ENCODE measurements at regions not wholly inside any gene's neighbourhood (a gene's known extent, or its start where the extent isn't known, plus 50 kb on each side); places are given as distances from the start of the nearest gene placed in this dataset.

DNA sequence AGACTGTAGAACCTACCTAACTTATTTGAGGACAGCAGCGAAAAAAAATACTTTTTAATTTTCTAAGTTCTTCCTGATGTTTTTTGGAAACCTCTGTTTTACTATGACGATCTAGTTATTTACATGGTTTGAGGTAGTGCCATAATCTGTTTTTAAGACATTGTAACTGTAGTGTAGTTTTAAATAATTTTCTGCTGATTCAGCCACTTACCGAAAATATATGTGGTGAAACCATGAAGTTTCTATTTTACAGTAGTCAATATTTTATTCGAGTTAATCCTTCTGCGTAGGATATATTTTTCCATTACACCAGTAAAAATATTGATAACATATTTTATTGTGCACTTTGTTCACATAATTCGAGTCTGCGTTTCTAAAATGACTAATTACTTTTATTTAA lies 121.7 kb upstream of the RRP15 start:
- no peak for DNase-seq

DNA sequence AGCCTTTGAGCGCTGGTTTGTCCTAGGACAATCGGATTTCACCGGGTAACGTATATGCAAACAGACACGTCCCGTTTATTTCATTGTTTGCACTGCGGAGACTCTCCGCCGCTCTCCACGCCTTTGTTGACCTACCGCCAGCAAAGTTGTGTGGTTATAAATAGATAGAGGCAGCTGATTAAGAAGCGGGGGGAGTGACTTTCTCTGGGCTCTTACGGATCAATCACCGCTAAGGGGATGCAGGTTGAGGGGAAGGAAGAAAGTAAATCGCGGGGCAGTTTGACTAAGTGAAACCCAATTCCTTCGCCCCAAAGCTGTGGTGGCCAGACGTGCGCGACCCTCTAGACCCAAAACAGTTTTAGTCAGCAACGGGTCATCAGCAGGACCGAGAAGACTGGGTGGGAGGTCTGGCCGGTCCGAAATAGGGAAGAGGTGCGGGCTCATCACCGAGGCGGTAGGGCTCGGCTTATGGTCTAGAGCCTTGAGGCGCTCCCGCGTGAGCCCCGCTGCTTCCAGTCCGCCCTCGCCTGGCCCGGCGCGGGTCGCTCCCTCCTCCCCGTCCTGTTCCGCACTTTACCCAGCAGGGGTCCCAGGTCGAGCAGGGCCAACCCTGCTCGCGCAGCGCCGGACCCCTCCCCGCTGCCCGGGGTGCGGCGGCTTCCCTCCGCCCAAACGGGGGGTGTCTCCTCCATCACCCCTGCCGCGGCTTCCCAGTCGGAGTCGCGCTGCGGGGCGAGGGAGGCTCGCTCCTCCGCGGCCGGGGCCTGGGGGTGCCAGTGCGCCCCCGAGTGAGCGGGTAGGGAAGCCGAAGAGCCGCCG lies 120.8 kb upstream of the RRP15 start:
- no peak for DNase-seq

DNA sequence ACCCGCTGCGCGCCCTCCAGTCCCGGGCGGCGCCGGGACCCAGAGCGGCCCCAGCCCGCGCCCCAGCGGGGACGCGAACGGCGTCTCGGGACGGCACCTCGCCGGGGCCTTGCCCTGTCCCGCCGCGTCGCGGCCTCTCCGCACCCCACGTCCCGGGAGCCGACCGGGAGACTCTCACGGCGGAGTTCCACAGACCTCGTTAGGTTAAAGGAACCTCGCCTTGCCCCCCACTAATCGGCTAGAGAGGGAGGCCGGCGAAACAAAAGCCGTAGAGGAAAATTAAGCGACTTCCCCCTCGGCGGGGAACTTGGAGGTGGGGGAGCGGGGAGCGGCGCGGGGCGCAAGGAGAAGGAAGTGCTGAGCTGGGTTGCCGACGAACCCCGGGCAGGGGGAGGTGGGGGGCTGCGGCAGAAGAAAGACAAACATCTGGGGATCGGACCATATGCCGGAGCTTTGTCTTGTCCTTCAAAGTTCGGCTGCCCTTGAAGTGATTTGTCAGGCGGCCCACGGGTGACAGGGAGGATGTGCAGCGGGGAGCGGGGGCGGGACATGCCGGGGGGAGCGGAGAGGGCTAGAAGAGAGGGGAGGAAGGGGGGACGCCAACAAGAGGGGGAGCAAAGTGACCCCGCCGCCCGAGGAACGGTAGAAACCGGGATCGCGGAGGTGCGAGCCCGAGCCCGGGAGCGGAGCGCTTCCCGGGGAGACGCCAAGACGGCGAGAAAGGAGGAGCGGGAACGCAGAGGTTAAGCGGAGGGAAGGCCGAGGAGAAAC lies 120.0 kb upstream of the RRP15 start:
- peak in 1 of 2 donors; percentile 3 for DNase-seq

DNA sequence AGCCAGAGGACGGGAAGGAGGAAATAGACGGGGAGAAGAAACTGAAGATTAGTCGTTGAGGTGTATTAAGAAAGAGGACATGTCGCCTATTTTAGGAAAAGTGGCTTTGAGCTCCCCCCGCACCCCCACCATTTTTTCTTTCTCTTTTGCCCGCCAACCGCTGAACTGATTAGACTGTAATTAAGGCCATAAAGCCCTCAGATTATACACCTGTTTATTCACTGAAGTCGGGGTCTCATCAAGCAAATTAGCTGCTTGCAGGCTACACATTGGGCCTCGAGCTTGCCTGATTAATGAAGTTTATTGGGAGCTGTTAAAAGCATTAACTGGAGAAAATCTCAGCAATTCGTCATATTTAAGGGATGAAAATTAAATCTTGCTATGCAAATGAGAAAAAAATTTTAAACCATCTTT lies 119.4 kb upstream of the RRP15 start:
- no peak for DNase-seq

DNA sequence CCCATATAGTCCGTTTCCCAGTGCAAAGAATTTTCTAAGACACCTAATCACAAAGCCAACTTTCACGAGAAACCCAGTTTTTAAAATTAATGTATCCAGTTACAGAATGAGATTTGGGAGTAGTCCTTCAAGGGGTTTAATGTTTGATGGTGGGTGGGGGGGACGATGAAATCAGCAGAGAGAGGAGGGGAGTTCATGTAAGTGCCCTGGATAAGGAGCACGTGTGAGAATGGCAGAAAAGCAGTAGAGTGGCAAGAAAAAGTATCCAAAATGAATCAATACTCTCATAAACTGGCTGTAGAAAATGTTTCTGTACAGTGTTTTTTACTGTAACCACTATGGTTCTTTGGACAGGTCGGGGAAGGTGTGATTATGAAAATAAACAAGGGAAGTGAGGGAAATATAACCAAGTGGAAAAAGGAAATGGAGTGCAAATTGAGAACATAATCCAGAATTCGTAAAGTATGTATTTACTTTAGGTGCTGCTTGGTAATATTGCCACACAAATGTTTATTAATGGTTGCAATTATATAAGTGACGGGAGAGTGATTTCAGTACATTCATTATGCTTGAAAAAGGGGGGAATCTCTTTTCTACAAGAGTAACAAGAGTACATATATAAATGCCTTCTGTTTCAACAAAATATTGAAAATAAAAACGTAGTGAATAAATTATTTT lies 118.7 kb upstream of the RRP15 start:
- DNase-seq: no peak

DNA sequence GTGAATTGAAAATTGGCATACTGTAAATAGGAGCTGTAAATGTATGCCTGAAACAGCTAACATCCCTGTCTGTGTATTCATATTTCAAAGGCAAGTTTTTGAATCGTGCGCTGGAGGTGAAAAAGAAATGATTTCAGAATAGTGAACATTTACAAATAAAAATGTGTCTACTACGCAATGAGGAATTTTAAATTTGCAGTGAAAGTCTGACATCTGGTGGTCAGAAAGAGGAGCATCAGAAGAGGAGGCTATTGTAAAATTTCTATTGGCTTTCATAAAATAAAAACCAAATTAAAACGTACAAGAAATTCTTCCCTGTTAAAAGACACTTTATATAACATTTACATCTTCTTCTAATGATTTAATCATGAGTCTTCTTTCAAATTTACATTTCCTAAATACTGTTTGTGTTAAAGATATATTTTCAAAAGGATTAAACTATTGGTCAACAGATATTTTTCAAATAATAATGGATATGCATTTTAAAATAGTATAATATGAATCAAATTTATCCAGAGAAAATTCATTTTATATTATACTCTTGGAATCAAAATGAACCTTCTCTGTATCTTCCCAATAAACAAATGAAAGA lies 113.7 kb upstream of the RRP15 start:
- DNase-seq: peak; percentile 23 to 55

DNA sequence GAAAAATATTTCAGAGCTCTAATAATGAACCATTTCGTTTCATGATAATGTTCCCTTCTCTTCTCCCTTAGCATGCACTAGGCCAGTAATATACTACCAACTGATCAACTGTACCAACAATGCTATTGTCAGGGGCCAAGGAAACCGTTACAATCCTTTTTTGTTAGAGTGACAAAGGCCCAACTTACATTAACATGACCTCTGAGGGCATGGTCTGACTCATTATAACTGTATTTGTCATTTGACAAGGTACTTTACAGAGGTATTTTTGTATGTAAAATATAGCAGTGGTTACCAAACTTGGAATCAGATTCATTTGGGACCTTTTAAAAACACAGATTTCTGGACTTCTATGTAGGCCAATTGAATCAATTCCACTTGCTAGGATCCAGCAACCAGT lies 102.6 kb upstream of the RRP15 start:
- DNase-seq: no peak

DNA sequence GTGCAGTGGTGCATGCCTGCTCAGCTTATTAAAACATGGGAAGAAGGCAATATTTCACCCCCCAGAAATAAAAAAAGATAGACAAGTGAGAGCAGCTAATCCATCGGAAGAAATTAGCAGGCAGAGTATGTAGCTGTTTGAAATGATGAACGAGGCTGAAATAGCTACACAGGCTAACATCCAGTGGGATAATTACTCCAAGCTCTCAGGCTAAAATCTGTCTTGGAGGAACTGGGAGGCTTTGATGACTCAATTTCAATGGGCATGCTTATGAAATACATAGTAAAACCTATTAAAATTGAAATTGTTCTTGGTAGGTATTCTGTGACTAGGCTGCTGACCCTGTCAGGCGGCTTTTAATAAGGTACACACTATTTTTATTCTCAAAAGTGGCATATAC lies 84.1 kb upstream of the RRP15 start:
- no peak for DNase-seq

DNA sequence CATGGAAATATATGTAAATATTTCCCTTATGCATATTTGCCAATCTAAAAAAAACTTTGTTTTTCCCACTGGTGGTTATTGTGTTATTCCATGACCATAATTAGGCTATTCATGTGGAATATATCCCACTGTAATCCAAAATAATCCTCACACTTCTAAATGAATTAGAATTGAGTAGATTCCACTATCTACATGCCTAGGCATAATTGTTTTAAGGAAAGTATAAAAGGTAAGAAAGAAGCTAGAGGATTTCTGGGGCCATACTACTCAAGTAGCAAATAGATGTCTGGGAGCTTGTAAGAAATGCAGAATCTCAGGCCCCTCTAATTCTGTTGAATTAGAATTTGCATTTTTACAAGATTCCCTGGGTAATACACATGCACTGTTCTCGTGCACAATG lies 83.5 kb upstream of the RRP15 start:
- no peak for DNase-seq

DNA sequence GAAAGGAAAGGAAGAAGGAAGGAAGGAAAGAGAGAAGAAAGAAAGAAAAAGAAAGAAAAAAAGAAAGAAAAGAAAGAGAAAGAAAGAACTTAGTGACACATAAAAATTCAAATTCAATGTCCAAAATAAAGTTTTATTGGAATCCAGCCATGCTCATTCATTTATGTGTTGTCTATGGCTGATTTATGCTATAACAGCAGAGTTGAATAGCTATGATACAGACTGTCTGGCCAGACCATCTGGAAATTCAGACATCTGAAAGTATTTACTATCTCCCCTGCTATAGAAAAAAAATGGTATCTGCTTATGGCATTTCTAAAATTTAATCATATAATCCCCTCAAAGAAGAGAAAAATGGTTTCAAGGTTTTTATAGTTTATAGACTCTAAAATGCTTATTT lies 79.4 kb upstream of the RRP15 start:
- no peak for DNase-seq

DNA sequence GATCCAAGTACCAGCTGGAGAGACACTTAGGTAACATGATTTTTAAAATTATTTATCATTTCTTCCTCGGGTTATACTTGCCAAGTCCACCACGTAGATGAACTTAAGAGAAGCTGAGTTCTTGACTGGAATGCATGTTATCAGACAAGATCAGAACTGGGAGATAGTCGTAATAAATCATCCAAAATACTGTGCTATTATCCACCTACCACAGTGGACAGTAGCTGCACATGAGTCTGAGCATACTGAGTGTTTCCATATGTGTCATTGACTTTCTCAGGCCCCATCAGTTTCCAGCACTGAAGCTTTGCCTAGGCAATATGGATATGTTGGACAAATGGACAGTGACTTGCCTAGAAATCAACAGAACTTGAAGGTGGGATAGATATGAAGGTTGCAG lies 77.9 kb upstream of the RRP15 start:
- no peak for DNase-seq

DNA sequence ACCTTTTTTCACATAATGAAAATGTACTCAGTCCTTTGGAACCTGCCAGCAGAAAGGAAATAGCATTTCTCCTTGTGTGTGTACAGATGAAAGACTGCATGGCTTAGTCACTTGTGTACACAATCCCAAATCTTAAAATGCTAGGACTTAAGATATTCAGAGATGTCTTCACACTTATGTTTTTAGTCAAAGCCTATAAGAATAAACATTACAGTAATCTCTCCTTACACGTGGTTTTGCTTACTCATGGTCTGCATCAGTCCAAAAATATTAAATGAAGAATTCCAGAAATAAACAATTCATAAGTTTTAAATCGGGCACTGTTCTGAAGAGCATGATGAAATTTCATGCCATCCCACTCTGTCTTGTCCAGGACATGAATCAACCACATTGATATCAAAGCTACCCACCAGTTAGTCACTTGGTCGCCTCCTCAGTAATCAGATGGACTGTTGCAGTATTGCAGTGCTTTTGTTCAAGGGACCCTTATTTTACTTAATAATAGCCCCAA lies 75.7 kb upstream of the RRP15 start:
- DNase-seq: no peak

DNA sequence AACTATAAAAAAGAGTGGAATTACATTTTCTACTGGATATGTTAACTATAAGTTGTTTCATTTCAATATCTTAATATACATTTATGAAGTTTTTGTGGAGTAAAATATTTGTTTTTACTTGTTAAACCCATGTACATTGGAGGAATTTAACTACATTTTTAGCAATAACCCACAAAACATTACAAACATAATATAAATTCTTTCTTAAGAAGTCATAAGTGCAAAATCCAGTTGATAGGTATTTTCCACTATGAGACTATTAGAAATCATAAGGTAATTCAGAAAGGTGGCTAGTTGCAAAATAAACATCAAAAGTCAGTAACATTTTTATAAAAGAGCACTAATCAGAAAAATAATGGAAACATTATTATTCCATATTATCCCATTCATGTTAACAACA lies 73.9 kb upstream of the RRP15 start:
- no peak for DNase-seq

DNA sequence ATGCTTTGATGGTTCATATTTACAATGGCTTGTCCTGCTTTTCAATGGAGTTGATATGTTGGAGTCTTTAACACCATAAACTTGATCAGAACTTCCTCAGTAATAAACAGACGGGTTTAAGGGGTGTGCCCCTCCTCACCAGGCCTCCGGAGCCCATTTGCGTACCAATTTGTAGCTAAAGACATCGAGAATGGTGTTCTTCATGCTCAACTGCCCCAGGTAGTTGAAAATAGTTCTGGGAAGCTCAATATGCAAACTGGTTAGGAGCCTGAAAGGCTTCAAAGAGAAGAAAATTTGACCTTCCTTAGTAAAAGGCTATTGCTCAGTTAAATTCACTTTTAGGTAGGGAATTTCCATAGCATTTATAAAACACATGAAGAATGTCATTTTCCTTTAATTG lies 68.1 kb upstream of the RRP15 start:
- DNase-seq: no peak

DNA sequence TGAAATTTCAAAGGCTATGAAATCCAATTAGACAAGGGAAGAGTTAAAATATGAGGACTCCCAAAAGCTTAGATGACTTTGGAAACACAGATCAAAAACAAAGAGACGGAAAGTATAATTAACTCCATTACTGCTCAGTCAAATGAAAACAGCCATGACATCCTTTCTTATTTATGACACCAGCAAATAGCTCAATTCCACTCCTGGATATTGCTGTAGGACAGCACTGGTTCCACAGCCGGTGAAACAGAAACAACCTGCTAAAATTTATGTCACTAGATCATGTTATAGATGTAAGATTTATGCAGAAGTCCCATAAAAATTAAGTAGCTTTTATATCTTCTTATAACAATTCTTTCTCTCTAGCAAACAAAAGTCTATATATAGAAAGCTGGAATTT lies 65.6 kb upstream of the RRP15 start:
- DNase-seq: no peak

DNA sequence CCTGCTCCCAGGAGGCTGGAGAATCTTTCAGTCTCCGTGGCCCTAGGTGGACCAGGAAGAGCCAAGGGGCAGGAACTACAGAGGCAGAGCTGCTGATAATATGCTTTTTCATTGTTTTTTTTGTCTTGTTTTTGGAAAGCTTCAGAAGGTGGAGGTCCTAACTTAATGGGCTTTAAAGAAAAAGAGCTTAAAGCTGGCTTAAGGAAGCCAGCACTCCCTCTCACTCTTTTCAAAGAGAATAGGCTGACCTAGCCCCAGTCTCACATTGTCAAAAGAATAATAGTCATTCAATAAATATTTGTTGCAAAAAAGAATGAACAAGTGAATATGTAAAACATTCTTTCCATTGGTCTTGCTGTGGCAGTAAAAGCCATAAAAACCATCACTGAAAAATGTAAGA lies 61.0 kb upstream of the RRP15 start:
- DNase-seq: no peak

DNA sequence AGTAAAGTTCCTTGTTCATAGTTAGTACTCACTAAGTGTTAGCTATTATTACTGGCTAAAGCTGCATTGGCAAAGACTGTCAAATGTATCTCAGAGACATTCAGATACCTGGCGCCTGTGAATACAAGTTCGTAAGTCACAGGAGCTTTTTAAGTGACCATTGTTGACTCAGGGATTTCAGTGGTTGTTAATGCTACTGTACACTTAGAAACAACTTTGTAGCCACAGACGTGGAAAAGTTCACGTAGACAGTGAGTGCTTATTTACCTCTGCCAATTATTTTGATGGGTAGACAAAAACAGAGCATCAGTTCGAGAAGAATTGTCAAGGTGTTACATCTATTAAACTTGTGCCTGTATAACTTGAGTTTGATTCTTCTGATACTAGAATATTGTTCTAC lies 59.1 kb upstream of the RRP15 start:
- no peak for DNase-seq
